Ammon's horn (tissue), 1 donor: ENCODE measurements at regions not wholly inside any gene's neighbourhood (a gene's known extent, or its start where the extent isn't known, plus 50 kb on each side); places are given as distances from the start of the nearest gene placed in this dataset.
"Not testable (repeated sequence)": the region's sequence is repeated elsewhere in the genome, so short reads cannot be mapped to it uniquely, and the experiment has no call there.

Experiments
- DNase-seq: peaks from one replicate; pipeline ENCODE4 v3.0.0-alpha.2; 2016; ENCODE audit warnings: low spot score

GRCh38 chr1:234799021-234799689 is 189.2 kb upstream of the IRF2BP2 start:
- not testable (repeated sequence) for DNase-seq

GRCh38 chr1:234797216-234797615 is 187.2 kb upstream of the IRF2BP2 start:
- DNase-seq: not testable (repeated sequence)

- DNase-seq: not testable (repeated sequence)
These were observed 186.4 kb upstream of the IRF2BP2 start for GRCh38 chr1:234796438-234796792.

DNA sequence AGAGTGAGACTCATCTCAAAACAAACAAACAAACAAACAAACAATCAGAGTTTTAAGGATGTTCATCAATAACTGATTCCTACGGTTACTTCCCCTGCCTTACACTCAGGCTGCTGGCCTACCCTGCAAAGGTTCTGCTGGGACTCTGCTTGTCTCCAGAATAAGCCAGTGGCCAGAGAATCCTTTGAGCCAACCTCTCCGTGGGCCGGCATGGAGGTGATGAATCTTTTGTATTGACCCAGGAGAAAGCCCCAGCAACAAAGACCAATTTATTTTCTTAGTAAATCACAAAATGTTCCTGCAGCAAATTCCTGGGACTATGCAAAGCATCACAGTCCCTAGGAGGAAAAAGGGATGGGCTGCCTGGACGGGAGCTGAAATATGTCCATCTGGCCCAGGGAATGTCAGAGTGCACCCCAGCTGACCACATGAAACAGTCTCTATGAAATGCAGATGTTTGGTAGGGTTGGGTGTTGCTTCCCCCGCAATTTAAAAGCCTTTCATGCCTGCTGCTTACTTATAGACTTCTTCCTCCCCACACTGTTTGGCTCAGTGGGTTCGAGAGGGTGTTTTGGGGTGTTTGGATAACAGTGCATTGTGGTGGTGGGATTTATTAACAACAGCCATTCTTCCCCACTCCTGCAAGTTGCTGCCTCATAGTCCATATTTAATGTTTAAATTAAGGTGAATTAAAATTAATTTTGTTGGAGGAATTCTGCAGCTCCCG is 185.9 kb upstream of the IRF2BP2 start:
- not testable (repeated sequence) for DNase-seq

- not testable (repeated sequence) for DNase-seq
These were observed 185.0 kb upstream of the IRF2BP2 start for GRCh38 chr1:234795007-234795406.

GRCh38 chr1:234794452-234794851 is 184.5 kb upstream of the IRF2BP2 start:
- not testable (repeated sequence) for DNase-seq

DNA sequence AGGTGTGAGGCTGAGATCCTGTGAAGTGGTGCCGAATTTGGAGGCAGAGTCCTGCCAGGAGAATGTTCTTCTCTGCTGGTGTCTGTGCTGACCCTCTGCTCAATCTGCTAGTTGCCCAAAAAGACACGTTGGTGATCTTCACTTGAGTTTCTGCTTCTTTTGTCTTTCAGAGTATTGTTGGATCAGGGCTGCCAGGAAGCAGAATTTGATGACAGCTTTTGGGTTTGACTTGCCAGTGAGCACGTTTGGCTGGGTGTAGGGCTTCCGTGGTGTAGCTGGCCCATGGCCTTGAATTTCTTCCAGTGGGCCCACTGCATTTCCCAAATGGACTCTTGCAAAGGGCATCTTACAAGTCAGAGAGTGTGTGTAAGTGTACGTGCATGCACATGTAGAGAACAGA is 183.9 kb upstream of the IRF2BP2 start:
- DNase-seq: not testable (repeated sequence)

GRCh38 chr1:234792221-234792864 is 182.4 kb upstream of the IRF2BP2 start:
- not testable (repeated sequence) for DNase-seq

GRCh38 chr1:234791615-234792014 is 181.6 kb upstream of the IRF2BP2 start:
- not testable (repeated sequence) for DNase-seq

DNA sequence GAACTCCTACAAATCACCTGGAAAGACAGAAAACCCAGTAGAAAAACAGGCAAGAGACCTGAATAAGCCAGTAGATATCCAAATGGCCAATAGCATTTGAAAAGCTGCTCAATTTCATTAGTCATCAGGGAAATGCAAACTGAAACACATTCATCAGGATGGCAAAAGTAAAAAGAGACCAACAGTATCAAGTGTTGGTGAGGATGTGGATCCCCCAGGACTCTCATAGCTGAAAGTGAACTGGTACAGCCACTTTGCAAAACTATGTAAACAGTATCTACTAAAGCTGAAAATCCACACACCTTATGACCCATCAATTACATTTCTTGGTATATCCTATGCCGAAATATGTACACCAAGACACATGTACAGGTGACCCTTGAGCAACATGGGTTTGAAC is 180.4 kb upstream of the IRF2BP2 start:
- DNase-seq: not testable (repeated sequence)

- DNase-seq: not testable (repeated sequence)
These were observed 177.1 kb upstream of the IRF2BP2 start for GRCh38 chr1:234787011-234787584.

DNA sequence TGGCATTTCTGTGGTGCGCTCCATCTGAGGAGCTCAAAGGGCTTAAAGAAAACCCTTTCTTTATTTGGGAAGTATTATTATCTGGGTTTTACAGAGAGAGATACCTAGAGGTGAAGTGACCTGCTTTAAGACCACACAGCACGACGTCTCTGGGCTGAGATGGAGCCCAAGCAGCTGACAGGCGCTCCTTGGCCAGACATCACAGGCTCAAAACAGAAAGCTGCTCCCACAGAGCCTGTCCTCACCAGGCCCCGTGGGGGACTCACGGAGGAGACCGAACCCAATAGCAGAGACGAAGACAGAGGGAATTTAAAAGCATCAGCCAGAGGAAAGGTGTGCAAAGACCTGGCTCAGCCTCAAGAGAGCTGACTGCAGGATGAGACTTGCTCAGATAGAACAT is 175.9 kb upstream of the IRF2BP2 start:
- DNase-seq: not testable (repeated sequence)

- DNase-seq: not testable (repeated sequence)
These were observed 175.5 kb upstream of the IRF2BP2 start for GRCh38 chr1:234785471-234785919.

- DNase-seq: not testable (repeated sequence)
These were observed 174.1 kb upstream of the IRF2BP2 start for GRCh38 chr1:234784108-234784507.

DNA sequence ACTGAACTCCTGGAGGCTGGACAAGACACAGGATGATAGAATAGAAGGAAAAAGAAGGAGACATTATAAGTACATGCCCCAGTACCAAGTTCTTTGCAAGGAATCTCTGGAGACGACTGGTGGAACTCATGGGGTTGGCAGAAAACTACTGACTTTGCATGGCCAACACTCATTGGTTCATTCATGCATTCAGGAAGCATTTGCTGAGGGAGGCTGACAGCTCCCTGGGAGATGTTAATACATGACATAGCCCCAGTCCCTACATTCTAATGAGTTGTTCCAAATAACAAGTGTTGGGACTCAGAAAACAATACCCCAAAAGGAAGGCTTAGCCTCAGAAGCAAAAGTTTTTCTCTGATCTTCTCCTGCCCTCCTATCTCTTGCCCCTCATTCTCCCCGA is 172.8 kb upstream of the IRF2BP2 start:
- peak; percentile 52 for DNase-seq

DNA sequence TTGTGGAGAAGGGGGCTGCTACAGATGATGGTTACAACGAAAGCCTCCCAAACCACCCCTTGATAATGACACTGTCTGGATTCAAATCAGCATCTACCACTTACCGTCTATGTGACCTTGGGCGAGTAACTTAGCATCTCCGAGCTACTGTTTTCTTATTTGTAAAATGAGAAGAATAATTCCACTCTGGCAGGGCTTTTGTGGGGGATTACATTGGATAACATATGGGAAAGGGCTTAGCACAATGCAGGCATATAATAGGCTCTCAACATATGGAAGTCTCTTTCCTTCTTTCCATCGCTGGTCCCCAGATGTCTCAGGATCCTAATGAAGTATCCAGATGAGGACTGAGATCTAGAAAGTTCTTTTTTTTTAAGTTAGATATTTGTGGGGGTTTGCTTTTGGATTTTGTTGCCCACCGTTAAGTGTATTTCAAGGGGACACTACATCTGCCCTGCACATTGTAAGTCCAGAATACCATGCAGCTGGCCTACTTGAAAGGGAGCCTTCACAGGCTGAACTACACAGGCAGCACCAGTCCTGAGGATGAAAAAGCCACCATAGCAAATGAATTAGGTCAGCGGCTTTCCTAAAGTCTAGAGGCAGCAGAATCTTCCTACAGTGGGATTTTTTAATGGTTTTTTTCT is 172.2 kb upstream of the IRF2BP2 start:
- no peak for DNase-seq

DNA sequence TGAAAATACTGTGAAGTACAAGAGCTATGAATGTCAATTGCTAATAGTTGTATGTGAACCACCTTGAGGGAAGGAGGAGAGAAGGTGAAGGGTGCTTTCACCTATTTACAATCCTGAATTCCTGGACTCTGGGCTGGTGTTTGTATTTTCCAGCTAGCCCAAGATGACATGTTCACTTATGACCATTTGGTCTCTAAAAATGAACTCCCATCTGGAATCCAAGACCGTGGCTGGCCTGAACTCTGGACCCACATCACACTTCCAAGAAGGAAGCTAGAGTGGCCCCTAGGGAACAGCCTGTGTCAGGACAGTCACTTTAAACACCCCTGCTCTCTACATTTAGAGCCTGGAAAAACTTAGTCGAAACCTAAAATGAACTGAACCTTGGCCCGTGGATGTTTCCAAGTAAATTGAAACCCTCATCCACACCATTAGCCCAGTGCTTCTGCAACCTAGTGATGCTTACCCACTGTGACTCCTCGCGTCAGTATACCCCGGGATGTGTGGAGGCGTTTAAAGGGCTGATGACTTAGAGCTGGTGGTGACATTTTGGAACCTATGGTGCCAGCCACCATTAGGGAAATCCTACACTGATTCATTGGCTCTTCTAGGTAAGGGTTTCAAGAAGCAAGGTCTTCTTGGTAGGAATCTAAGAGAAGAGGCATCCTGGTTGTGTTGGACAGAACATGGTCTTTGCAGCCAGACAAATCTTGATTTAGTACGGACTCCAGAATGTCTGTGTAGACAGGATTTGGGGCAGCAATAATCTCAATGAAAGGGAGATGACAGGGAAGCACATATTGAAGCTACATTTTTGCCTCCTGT is 171.5 kb upstream of the IRF2BP2 start:
- DNase-seq: no peak

- DNase-seq: no peak
These were observed 170.7 kb upstream of the IRF2BP2 start for GRCh38 chr1:234780531-234781162.

DNA sequence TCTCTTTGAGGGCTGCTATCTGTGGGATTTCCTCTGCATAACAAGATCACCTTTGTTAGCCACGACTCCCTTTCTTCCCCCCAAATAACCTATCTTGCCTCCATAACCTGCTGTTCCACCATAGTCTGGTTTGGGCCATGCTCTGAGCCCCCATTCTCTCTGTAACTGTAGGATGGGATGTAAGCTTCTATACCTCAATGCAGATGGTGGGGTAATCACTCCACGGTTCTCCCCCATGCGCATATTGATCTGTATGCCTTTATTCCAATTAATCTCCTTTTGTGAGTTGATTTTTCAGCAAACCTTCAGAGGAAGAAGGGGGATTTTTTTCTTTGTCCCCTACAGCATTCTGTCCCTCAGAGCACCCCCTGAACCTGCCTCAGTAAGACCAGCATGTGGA is 170.1 kb upstream of the IRF2BP2 start:
- DNase-seq: no peak

- DNase-seq: not testable (repeated sequence)
These were observed 169.6 kb upstream of the IRF2BP2 start for GRCh38 chr1:234779600-234779999.

DNA sequence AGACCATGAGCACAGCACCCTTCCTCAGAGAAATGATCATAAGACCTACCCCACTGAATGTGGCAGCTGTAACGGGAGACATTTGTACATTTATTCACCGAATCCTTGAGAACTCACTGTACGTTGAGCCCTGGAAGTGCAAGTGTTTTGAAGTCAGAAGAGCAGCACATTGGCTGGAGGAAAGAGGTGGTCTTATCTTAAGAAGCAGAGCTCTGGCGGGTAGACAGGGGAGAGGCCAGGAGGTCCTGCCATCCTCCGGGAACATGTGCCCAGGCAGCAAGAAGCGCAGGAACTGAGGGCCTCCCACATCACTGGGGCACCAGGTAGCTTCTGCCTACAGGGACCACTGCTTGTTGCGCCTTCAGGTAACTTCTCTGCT is 169.2 kb upstream of the IRF2BP2 start:
- DNase-seq: no peak
